ENCODE measurements at regions not wholly inside any gene's neighbourhood (a gene's known extent, or its start where the extent isn't known, plus 50 kb on each side); places are given as distances from the start of the nearest gene placed in this dataset.

- TF ChIP-seq CTCF (conservative IDR thresholded peaks at IDR 0.05): no peak
- no peak for TF ChIP-seq ZFX (IDR thresholded peaks at IDR 0.05)
Measured at GRCh38 chr5:133846478-133847226, 121.8 kb downstream of the C5orf15 start.
